ENCODE measurements at regions not wholly inside any gene's neighbourhood (a gene's known extent, or its start where the extent isn't known, plus 50 kb on each side); places are given as distances from the start of the nearest gene placed in this dataset.

DNA sequence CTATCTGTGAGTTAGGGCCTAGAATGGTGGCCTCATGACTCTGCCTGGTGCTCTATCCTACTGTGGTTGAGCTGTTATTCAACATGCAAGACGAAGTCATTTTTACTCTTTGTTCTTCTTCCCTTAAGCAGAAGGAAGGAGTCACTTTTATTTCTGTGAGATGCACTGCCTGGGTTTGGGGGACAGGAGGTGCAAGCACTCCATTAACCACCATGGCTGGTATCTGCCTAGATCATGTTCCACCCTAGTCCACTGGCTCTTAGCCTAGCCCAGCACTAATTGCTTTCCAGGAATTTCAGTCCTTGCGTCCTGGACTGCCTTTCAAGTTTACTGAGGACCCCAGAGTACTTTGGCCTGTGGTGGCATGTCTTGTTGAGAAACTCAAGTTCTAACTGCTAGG, 1182.7 kb downstream of the FSTL5 start:
- Histone ChIP-seq H3K36me3 (replicated peaks in 1 of 2; ENCODE audit: control extremely low read depth in 1 of 2, control insufficient read depth in 1 of 2, extremely low read depth in 1 of 2, insufficient read depth in 2 of 2, low read length in 1 of 2) (no peaks in the 10 kb centered on the region), H2AFZ (ENCODE audit: insufficient read depth, low read depth, low read length, poor library complexity, severe bottlenecking) (no peak overlapping the region), H3K27ac (ENCODE audit: low read length in 2 of 2) (no peak overlapping the region), H3K4me3 (ENCODE audit: control extremely low read depth in 1 of 5, extremely low read depth in 1 of 5, insufficient read depth in 1 of 5, low read depth in 2 of 5, low read length in 4 of 5) (no peak overlapping the region), H3K9ac (ENCODE audit: low read length) (no peak overlapping the region), H3K79me2 (ENCODE audit: control insufficient read depth, insufficient read depth, low read length) (no peaks in the 10 kb centered on the region), H3K9me3 (ENCODE audit: control extremely low read depth in 1 of 3, control insufficient read depth in 2 of 3, insufficient read depth in 1 of 3, low read length in 2 of 3) (peaks cover 0 to 2% (median 0%) of the 10 kb centered on the region in 3 donors), H4K20me1 (ENCODE audit: control insufficient read depth, insufficient read depth, low read length, poor library complexity, severe bottlenecking) (no peaks in the 10 kb centered on the region), H3K4me1 (ENCODE audit: control insufficient read depth in 2 of 2, insufficient read depth in 2 of 2, low read length in 2 of 2) (no peaks in the 10 kb centered on the region), H3K27me3 (replicated peaks in 1 of 4; ENCODE audit: control extremely low read depth in 1 of 4, control insufficient read depth in 3 of 4, insufficient read depth in 4 of 4, low read length in 3 of 4) (no peaks in the 10 kb centered on the region), H3K4me2 (replicated peaks; ENCODE audit: low read depth, low read length, poor library complexity, severe bottlenecking) (no peak overlapping the region)
- no peak for ATAC-seq (ENCODE audit: low read depth)
- no peaks in the 10 kb centered on the region for H3K4me1 Mint-ChIP-seq
- WGBS (ENCODE audit: insufficient coverage): 88% methylated on average over 1 of the region's 2 CpGs
- POLR2A ChIA-PET: no interaction called here
- no peak overlapping the region for H3K4me3 Mint-ChIP-seq
- no peak overlapping the region for H3K27ac Mint-ChIP-seq
- intact Hi-C loops (cut with micrococcal nuclease): no loop called here
- TF ChIP-seq EZH2 (IDR thresholded peaks at IDR 0.05; ENCODE audit: borderline replicate concordance, insufficient read depth, low read depth, low read length, poor library complexity, severe bottlenecking): no peak
- TF ChIP-seq, protein P1, sequence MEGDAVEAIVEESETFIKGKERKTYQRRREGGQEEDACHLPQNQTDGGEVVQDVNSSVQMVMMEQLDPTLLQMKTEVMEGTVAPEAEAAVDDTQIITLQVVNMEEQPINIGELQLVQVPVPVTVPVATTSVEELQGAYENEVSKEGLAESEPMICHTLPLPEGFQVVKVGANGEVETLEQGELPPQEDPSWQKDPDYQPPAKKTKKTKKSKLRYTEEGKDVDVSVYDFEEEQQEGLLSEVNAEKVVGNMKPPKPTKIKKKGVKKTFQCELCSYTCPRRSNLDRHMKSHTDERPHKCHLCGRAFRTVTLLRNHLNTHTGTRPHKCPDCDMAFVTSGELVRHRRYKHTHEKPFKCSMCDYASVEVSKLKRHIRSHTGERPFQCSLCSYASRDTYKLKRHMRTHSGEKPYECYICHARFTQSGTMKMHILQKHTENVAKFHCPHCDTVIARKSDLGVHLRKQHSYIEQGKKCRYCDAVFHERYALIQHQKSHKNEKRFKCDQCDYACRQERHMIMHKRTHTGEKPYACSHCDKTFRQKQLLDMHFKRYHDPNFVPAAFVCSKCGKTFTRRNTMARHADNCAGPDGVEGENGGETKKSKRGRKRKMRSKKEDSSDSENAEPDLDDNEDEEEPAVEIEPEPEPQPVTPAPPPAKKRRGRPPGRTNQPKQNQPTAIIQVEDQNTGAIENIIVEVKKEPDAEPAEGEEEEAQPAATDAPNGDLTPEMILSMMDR (IDR thresholded peaks at IDR 0.05): no peak
- no peaks in the 10 kb centered on the region for H3K27me3 Mint-ChIP-seq
- DNase-seq: no peak
- peaks cover 2% of the 10 kb centered on the region for H3K9me3 Mint-ChIP-seq (ENCODE audit: insufficient read depth)
- CTCF ChIA-PET: no interaction called here

DNA sequence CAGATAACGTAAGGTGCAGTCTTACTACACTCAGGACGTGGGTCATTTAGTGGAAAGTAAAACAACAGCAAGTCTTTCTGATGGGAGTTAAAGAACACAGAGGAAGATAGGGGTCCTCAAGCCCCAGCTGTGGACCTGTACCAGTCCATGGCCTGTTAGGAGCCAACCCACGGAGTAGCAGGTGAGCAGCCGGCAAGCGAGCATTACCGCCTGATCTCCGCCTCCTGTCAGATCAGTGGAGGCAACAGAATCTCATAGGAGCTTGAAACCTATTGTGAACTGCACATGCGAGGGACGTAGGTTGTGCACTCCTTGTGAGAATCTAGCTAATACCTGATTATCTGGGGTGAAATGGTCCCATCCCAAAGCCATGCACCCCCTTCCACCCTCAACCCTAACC, 1180.8 kb downstream of the FSTL5 start:
- intact Hi-C loops (cut with micrococcal nuclease): no loop called here
- H3K27me3 ChIP-seq (replicated peaks in 1 of 4; ENCODE audit: control extremely low read depth in 1 of 4, control insufficient read depth in 3 of 4, insufficient read depth in 4 of 4, low read length in 3 of 4): no peaks in the 10 kb centered on the region
- Mint-ChIP-seq H3K27ac (no peak overlapping the region), H3K9me3 (ENCODE audit: insufficient read depth) (peaks cover 2% of the 10 kb centered on the region), H3K27me3 (no peaks in the 10 kb centered on the region), H3K4me3 (no peak overlapping the region), H3K4me1 (no peaks in the 10 kb centered on the region)
- DNase-seq (no peak), ATAC-seq (ENCODE audit: low read depth) (no peak)
- no peaks in the 10 kb centered on the region for H3K36me3 ChIP-seq (replicated peaks in 1 of 2; ENCODE audit: control extremely low read depth in 1 of 2, control insufficient read depth in 1 of 2, extremely low read depth in 1 of 2, insufficient read depth in 2 of 2, low read length in 1 of 2)
- TF ChIP-seq EZH2 (IDR thresholded peaks at IDR 0.05; ENCODE audit: borderline replicate concordance, insufficient read depth, low read depth, low read length, poor library complexity, severe bottlenecking): no peak
- TF ChIP-seq, protein P1 (IDR thresholded peaks at IDR 0.05): no peak
- CTCF ChIA-PET: no interaction called here
- POLR2A ChIA-PET: no interaction called here
- no peaks in the 10 kb centered on the region for H3K79me2 ChIP-seq (ENCODE audit: control insufficient read depth, insufficient read depth, low read length)
- WGBS (ENCODE audit: insufficient coverage): 91% methylated on average over 6 of the region's 9 CpGs
- H3K9me3 ChIP-seq (ENCODE audit: control extremely low read depth in 1 of 3, control insufficient read depth in 2 of 3, insufficient read depth in 1 of 3, low read length in 2 of 3): peaks cover 0 to 2% (median 0%) of the 10 kb centered on the region in 3 donors
- H3K4me3 ChIP-seq (ENCODE audit: control extremely low read depth in 1 of 5, extremely low read depth in 1 of 5, insufficient read depth in 1 of 5, low read depth in 2 of 5, low read length in 4 of 5): no peak overlapping the region
- no peaks in the 10 kb centered on the region for H3K4me1 ChIP-seq (ENCODE audit: control insufficient read depth in 2 of 2, insufficient read depth in 2 of 2, low read length in 2 of 2)
- no peaks in the 10 kb centered on the region for H4K20me1 ChIP-seq (ENCODE audit: control insufficient read depth, insufficient read depth, low read length, poor library complexity, severe bottlenecking)
- no peak overlapping the region for H3K4me2 ChIP-seq (replicated peaks; ENCODE audit: low read depth, low read length, poor library complexity, severe bottlenecking)
- no peak overlapping the region for H3K27ac ChIP-seq (ENCODE audit: low read length in 2 of 2)
- no peak overlapping the region for H2AFZ ChIP-seq (ENCODE audit: insufficient read depth, low read depth, low read length, poor library complexity, severe bottlenecking)
- H3K9ac ChIP-seq (ENCODE audit: low read length): no peak overlapping the region

All from B cell (primary cell).